GM18951 (cell line): ENCODE measurements at regions not wholly inside any gene's neighbourhood (a gene's known extent, or its start where the extent isn't known, plus 50 kb on each side); places are given as distances from the start of the nearest gene placed in this dataset.

Source experiments
- POLR2A ChIP-seq: IDR thresholded peaks from 4 replicates; pipeline ENCODE4 v1.6.1; 2011; ENCODE audit warnings: mild to moderate bottlenecking; ENCODE audit not compliant: insufficient read length, insufficient read depth; ENCODE audit errors: extremely low read depth
- in situ Hi-C: fragments of 300-500 bp; cut with MboI; formaldehyde crosslinking; loops from one replicate; pipeline ENCODE4 v1.12.0; 2022; ENCODE audit warnings: low sequenced_read_pairs, mixed read lengths, inconsistent platforms; ENCODE audit not compliant: unreplicated experiment

- TF ChIP-seq POLR2A, result no peak
These were observed 111.5 kb downstream of the TEX26 start for GRCh38 chr13:31043957-31044356.

GRCh38 chr13:31042481-31043165, 110.2 kb downstream of the TEX26 start:
- in situ Hi-C loops, result loop anchor here (10.0 kb wide), 1 partner anchor 178 kb away; no protein-coding TSS in a partner anchor
- TF ChIP-seq POLR2A, result no peak

More at GRCh38 chr13:31043957-31044356, 111.5 kb downstream of the TEX26 start:
- in situ Hi-C loops, result loop anchor here (10.0 kb wide), 1 partner anchor 179 kb away; no protein-coding TSS in a partner anchor

DNA sequence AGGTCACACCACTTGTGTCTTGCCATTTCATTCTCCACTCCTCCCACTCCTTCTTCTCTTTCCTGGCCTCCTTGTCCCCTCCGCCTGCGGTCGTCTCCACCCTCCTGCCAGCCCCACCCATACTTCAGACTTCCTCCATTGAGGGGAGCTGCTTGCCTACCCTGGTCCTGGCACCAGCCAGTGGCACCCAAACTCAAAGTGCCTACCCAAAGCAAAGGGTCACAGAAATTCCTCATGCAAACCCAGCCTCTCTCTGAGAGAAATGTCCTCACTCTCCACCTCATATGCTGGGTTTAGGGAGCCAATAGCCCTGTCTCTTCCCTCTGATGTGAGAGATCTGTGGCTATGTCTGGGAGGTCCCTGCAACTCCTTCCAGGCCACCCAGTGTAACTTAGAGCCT, 109.6 kb downstream of the TEX26 start:
- in situ Hi-C loops, result loop anchor here (10.0 kb wide), 1 partner anchor 177 kb away; no protein-coding TSS in a partner anchor
- TF ChIP-seq POLR2A, result no peak

- TF ChIP-seq POLR2A, result no peak
- in situ Hi-C loops, result no loop called here
These were observed 106.5 kb downstream of the TEX26 start for GRCh38 chr13:31038834-31039552.

- in situ Hi-C loops, result no loop called here
- TF ChIP-seq POLR2A, result no peak
These were observed 105.5 kb downstream of the TEX26 start for GRCh38 chr13:31037874-31038500.

DNA sequence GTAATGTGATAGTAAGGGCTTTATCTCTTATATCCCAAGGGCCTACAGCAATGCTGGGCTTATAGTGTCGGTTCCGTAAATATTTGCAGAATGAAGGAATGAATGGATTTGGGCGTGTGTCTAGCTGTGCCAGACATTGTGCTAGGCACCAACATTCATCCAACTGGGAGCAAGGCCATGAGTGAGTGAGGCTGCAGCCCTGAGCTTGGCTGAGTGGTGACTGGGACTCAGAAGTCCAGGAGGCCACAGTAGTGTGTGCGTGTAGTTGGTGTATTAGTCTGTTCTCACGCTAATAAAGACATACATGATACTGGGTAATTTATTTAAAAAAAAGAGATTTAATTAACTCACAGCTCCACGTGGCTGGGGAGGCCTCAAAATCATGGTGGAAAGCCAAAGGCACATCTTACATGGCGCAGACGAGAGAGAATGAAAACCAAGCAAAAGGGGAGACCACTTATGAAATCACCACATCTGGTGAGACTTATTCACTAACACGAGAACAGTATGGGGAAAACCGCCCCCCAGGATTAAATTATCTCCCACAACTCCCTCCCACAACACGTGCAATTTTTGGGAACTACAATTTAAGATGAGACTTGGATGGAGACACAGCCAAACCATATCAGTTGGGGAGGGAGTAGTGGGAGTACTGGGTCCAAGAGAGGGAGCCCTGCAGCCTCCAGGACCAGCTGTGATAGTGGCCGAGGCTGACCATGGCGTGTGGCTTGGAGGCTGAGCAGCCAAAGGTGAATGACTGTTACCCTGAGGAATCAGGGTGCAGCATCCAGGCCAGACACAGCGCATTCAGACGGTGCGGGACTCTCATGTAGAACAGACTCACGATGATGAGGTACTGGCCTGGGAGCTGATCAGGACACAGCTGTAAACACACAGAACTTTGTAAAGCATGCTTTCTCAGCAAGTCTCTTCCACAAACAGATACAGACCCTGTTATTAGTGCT, 104.6 kb downstream of the TEX26 start:
- in situ Hi-C loops, result no loop called here
- no peak for TF ChIP-seq POLR2A

DNA sequence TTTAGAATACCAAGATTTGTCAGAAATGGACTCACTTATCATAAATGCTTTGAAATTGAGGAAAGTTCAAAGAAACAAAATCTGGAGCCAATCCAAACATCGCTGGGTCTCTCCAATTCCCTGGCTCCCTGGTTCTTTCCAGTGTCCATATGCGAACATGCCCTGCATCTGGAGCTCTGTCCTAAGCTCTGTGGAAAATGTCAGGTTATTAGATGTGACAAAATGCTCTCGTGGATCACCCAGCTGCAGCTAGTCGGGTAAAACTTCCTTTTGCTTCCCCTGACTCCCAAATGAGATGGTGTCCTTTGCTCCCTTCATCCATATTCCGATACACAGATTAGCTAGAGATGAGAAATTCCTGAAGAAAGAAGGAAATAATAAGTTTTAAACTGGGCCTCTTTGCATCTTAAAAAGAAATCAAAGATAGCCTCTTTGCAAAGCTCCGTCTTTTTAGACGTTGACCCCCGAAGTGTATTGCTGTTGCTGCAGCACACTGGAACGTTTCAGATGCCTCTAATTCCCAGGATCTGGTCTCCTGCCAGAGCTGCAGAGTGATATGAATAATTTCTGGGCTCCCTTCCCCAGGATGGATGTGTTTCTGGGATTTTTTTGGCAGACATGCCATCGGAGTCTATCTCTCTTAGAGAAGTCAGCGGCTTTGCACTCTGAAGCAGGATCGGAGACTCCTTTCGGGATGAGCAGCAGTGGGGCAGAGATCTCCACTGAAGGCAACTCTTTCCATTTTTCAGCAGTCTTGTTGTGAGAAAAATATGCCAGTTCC, 102.9 kb downstream of the TEX26 start:
- TF ChIP-seq POLR2A, result no peak
- in situ Hi-C loops, result no loop called here

- no peak for TF ChIP-seq POLR2A
- in situ Hi-C loops, result no loop called here
These were observed 100.2 kb downstream of the TEX26 start for GRCh38 chr13:31032528-31033113.

- in situ Hi-C loops, result no loop called here
- no peak for TF ChIP-seq POLR2A
These were observed 99.0 kb downstream of the TEX26 start for GRCh38 chr13:31031482-31031881.

- in situ Hi-C loops, result no loop called here
These were observed 96.6 kb downstream of the TEX26 start for GRCh38 chr13:31029102-31029501.

GRCh38 chr13:31027136-31027535, 94.7 kb downstream of the TEX26 start:
- no peak for TF ChIP-seq POLR2A
- in situ Hi-C loops, result no loop called here

More at GRCh38 chr13:31029102-31029501, 96.6 kb downstream of the TEX26 start:
- no peak for TF ChIP-seq POLR2A
